GM18909 (cell line): ENCODE measurements at regions not wholly inside any gene's neighbourhood (a gene's known extent, or its start where the extent isn't known, plus 50 kb on each side); places are given as distances from the start of the nearest gene placed in this dataset.
"Not testable (repeated sequence)": the region's sequence is repeated elsewhere in the genome, so short reads cannot be mapped to it uniquely, and the experiment has no call there.

Source experiments
- ATAC-seq: cut with Tn5 transposase; IDR thresholded peaks from one replicate; pipeline ENCODE4 v1.9.1; 2021; ENCODE audit warnings: mild to moderate bottlenecking; ENCODE audit not compliant: unreplicated experiment, poor library complexity

DNA sequence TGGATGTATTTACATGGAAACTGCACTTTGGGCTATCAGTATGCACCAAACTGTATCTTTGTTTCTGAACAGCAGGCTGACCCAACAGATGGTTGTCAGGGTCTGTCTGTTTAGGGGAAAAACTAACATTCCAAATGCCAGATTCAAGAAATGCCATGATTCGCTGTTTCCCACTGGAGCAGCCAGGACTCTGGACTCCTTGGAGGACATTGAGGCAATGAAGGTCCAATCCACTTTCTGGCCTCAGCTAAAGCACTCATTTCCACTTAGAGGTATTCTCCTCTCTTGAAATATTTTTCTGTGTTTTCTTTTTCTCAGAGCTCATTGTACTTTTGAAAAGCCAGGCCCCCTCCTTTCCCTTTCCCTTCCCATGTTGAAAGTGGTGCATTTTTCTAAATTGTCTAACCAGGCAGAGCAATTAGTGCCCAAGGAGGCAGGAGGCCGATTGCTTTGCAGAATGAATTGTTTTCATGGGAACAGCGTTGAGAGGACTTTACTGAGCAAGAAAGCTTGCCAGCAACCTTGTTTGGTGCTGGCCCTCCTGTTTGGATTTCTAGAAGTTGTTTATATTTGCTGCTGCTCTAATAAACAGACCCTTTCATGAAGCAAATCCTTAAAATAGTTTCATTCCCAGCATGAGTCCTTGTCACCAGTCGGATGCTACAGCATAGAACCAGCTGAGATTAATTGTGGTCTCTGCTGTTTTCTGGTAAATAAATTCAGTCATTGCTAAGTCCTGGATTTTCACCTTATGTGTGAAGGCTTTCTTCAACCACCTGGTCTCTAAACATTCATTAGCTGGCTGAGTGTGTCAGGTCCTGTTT is 132.8 kb upstream of the TAF11L2 start:
- ATAC-seq: no peak

GRCh38 chr5:17365811-17366138 is 132.3 kb upstream of the TAF11L2 start:
- ATAC-seq: no peak

- no peak for ATAC-seq
Observed at GRCh38 chr5:17367256-17367840, 130.7 kb upstream of the TAF11L2 start.

DNA sequence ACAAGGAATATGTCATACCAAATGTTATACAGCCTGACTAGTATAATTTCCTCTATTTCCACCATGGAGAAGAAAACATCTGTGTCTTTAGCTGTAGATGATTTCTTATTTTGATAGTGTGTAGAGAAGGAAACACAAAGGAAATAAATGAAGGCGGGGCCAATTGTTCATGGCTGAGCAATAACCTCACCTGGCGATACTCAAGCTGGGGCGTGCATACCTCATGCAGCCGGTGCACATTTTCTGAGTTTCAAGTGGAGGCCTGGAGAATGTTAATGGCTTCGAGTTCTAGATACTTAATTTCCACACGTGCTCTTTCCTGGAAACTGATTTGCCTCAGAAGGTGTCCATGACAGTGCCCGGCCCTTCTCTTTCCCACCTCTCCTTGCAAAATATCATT is 127.4 kb upstream of the TAF11L2 start:
- ATAC-seq: no peak

DNA sequence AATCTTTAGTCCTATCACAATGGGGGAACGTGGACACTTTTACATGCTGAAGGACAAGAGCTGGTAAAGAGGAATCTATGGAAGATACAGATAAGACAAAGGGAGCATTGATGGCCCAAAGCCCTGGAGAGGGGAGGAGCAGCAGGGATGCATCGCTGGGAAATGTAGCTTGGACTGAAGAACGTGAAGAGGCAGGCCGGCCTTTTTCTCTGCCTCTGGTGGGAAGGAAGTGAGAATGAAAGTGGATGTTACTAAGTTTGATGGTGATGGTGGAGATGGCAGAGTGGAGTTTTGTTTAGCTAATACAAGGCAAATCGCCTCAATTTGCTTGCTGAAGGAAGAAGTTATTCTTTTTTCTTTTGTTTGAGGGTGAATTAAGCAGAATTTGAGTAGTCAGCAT is 124.6 kb upstream of the TAF11L2 start:
- ATAC-seq: no peak

DNA sequence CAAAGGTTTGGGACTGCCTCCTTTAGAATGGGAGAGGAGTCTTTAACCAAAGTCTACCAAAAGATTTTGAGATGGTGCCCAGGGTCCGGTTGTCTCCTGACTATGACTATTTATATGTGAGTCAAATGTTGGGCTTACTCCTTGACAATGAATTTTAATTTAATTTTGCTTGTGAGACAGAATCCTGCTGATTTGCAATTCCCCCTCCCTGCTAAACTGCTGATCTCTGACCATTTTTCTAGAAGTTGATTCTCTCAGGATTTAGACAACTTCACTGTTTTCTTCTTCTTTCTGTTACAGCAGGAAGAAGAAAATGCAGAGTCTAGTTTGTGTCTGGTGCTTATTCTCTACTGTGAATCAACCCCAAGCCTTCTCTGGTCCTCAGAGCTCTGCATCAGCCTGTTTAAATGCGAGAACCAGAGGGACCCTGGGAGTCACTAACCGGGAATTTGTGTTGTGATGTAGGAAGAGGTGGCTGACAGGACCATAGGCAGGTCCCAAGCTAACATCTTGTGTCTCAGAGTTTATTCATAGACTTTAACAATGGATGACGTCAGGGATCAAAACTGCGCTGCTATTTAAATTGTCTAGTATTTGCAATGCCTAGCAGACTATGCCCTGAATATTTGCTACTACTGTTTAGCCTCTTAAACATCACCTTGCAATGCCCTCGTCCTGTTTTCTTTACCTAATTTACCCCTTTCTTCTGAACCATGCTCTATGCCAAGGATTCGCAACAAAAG is 124.0 kb upstream of the TAF11L2 start:
- ATAC-seq: no peak

GRCh38 chr5:17374973-17375742 is 122.9 kb upstream of the TAF11L2 start:
- ATAC-seq: no peak

- ATAC-seq: not testable (repeated sequence)
Observed at GRCh38 chr5:17375886-17376285, 122.1 kb upstream of the TAF11L2 start.

DNA sequence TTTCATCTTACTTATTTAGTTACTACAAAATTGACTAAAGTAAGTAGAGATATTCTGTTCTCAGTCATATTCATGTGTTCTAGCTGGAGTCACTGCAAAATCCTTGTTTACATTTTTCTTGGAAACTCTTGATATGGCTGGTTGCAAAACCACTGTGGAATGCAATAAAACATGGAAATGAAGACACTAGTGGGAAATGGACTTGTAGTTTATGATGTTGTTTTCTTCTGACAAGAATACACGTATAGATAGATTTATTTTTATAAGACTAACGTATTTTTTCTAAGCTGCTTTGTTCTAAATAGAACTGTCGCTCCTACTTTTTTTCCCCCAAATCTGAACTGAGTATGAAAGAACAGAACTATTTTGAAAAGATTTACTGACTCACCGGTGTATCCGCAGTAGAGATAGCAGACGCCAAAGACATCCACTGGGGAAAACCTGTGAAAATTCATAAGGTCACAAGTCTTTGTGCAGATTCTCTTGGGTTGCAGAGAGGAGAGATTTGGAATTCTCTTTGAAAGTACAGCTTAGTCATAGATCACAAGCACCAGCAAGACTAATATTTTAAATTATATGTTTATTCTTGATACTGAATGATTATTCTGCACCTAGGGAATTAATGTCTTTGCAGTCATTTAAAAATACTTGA is 119.6 kb upstream of the TAF11L2 start:
- ATAC-seq: no peak

DNA sequence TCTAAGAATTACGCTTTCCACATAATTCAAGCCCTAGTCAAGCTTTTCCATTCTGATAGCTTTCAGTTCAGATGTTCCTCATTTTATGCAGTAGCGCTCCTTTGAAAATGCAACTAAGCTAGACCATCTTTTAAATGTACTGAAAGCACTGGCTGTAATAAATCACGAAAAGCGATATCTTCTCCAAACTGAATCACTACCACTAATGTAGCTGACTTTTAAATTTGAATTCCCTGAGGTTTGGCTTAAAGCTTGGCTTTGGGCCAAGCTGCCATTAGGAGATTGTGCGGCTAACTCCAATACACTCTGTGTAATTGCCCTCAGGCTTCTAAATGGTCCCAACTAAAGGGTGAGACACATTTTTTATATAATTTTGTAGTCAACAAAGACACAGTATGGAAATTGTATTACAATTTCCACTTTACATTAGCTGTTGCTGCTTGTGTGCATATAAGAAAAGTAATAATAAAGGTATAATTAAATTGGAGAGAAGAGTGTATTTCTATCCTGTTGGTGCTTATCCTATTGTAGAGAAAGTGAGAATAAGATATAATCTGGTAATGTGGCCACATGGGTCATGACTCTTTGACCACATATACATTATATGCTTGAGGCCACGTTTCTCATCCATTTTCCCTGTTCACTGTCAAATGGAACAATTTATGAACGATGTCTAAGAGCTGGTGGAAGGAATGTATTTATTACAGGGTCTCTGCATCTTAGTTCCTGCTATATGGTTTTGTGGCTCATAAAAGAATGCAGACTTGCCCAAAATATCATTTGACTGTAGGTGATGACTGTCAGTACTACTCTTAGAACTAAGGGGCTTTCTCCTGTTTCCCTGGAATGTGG is 118.7 kb upstream of the TAF11L2 start:
- ATAC-seq: no peak

DNA sequence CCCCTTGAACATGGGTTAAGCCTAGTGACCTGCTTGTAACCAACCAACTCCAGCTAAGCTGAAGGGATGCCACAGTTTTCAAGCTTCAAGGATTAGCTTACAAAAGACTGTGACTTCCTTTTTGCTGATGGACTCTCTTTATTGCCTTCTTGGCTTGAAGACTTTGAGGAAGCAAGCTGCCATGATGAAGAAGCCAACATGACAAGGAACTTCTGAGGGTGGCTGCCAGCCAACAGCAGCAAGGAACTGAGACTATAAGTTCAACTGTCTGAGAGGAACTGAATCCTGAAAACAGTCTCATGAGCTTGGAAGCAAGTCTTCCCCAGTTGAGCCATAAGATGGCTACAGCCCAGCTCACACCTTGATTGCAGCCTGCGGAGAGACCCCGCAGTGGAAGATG is 116.1 kb upstream of the TAF11L2 start:
- ATAC-seq: no peak

DNA sequence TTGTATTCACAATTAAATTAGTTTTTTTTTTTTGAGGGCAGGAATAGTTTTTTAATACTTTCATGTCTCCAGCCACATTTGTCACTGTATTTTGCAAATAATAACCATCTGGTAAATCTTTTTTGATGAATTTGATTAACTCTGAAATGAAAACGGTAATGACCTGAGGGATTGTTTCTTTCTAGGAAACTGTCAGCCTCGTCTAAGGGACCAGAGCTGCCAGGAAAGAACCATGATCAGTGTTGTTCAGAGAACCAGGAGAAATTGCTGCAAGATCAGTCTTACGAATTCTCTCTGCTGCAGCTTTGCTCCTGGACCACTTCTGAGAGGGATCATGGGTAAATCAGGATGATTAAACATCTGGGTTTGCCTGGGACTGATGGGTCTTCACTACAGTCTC is 114.5 kb upstream of the TAF11L2 start:
- ATAC-seq: no peak

GRCh38 chr5:17384181-17384580 is 113.8 kb upstream of the TAF11L2 start:
- no peak for ATAC-seq

DNA sequence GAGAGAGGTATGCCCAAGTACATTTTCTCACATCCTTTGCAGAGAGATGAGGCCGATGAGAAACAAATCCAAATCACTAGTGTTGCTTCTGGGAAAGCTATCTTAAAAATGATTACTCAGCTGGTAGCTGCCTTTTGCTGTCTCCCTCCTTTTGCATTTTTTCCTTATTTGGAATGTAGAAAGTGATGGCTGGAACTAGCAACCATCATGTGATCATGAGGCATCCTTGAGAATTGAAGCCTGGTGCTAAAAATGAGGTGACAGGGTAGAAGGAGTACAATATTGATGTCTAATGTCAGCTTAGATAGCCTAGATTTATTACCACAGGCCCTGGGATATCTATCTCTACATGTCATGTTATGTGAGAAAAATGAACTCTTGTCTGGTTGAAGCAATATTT is 109.3 kb upstream of the TAF11L2 start:
- ATAC-seq: no peak

DNA sequence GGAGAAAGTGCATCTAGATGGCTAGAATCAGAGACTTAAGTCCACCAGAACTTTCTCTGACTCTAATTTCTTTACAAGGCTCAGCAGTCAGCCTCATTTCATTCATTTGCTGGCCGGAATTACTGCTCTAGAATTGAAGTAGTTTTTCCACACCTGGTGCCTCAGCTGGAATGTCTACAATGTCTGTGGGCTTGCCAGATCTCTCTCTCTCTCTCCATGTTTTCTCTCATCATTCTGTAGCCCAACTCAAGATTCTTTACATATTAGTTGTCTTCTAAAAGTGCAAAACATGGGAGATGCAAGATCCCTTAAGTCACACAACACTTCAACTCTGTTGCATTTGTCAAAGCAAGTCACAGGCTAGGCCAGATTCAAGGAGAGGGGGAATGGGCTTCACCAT is 103.9 kb upstream of the TAF11L2 start:
- no peak for ATAC-seq

DNA sequence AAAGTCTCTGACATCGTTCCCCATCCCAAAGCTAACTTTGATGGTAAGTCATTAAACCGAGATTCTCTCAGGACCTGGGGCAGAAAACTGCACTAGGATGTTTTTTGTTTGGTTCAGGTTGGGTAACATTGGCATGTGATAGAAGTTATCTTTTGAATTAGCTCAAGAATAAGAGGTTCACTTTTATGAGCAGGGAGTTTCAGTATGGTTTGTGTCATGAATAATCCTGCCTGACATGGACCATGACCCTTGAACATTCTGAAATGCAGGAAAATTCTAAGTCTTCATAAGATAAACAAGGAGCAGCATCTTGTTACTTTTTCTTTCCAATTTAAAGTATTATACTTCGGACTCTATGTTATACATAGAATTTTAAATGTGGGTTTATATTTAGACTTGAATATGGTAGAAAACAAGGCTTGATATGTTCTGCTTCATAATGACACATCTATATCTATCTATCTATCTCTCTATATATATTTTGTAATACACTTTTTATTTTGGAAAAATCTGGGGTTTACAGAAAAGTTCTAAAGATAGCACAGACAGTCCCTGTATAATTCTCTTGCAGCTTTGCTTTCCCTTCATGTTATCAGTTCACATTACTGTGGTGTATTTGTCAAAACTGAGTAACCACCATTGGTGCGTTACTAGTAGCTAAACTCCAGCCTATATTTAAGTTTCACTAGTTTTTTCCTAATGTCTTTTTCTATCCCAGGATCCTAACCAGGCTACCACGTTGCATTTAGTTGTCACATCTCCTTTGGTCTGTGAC is 102.7 kb upstream of the TAF11L2 start:
- ATAC-seq: no peak

DNA sequence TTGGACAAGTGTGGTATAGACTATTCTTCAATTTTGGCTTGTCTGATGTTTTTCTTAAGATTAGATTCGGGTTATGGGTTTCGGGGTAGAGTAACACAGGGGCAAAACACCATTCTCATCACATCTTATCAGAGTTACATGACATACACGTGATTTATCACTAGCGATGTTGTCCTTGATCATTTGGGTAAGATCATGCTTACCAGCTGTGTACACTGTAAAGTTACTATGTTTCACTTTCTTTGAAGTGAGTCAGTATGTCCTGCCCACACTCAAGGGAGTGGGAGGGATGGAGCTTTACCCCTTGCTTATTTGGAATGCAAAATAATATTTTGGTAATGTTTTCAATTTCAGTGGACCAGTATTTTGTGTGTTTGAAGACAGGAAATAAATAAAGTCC is 101.8 kb upstream of the TAF11L2 start:
- ATAC-seq: no peak

DNA sequence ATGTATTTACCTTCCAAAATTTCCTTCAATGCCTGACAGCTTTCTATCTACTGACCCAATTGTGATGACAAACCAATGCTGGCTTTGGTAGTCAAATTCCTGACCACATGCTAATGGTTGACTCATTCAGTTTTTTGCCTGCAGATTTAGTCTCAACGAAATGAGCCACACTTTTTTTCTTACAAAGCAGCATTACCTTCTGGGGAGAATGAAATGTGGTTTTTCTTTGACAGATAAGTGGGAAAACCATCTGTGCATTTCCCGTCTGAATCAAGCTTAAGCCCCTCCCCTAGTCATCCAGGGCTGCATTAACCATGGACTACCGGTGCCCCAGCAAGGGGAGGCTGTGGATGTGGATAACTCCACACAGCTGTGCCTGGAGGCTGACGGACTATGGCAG is 99.6 kb upstream of the TAF11L2 start:
- peak; percentile 82 for ATAC-seq
